Activated T-helper 2 cell treated with anti-CD3 and anti-CD28 coated beads, Interferon-gamma antibody, Interleukin-2, Interleukin-4, amounts not matched to agents 10 μg/mL and 5 μg/mL and 100 μg/mL, durations not matched to agents 14 hours and 24 hours and 36 hours (primary cell): ENCODE measurements at regions not wholly inside any gene's neighbourhood (a gene's known extent, or its start where the extent isn't known, plus 50 kb on each side); places are given as distances from the start of the nearest gene placed in this dataset.

ENCODE experiments used
- DNase-seq: peaks from one replicate; pipeline ENCODE4 v3.0.0; 2021; ENCODE audit warnings: low spot score
- H3K27ac Mint-ChIP-seq: one replicate; pipeline ENCODE4 v1.8.0; 2021; ENCODE audit warnings: mixed read lengths
- H3K27me3 Mint-ChIP-seq: one replicate; pipeline ENCODE4 v1.8.0; 2021; ENCODE audit warnings: low read depth, mixed read lengths
- H3K36me3 Mint-ChIP-seq: one replicate; pipeline ENCODE4 v1.8.0; 2021; ENCODE audit warnings: low read depth, mixed read lengths
- H3K4me1 Mint-ChIP-seq: one replicate; pipeline ENCODE4 v1.8.0; 2021; ENCODE audit warnings: low read depth, mixed read lengths
- H3K4me3 Mint-ChIP-seq: one replicate; pipeline ENCODE4 v1.8.0; 2021; ENCODE audit warnings: low read depth, mild to moderate bottlenecking, moderate library complexity, mixed read lengths
- H3K9me3 Mint-ChIP-seq: one replicate; pipeline ENCODE4 v1.8.0; 2021; ENCODE audit warnings: mixed read lengths
- intact Hi-C: fragments of 100-400 bp; cut with micrococcal nuclease; formaldehyde crosslinking; loops from one replicate; pipeline ENCODE4 v1.15.1; 2023

- H3K36me3 Mint-ChIP-seq = no peaks in the 10 kb centered on the region
- H3K27me3 Mint-ChIP-seq = no peaks in the 10 kb centered on the region
- H3K4me3 Mint-ChIP-seq = no peak overlapping the region
- no peak overlapping the region for H3K27ac Mint-ChIP-seq
- no peak for DNase-seq
- no peaks in the 10 kb centered on the region for H3K9me3 Mint-ChIP-seq
- intact Hi-C loops = no loop called here
- H3K4me1 Mint-ChIP-seq = no peaks in the 10 kb centered on the region
Observed at GRCh38 chr1:30328100-30328370, 395.4 kb downstream of the MATN1 start.

GRCh38 chr1:30327370-30328099 is 395.9 kb downstream of the MATN1 start:
- no peaks in the 10 kb centered on the region for H3K4me1 Mint-ChIP-seq
- DNase-seq = no peak
- no peaks in the 10 kb centered on the region for H3K9me3 Mint-ChIP-seq
- no peak overlapping the region for H3K4me3 Mint-ChIP-seq
- intact Hi-C loops = no loop called here
- no peaks in the 10 kb centered on the region for H3K36me3 Mint-ChIP-seq
- no peaks in the 10 kb centered on the region for H3K27me3 Mint-ChIP-seq
- H3K27ac Mint-ChIP-seq = no peak overlapping the region

GRCh38 chr1:30325999-30326398 is 397.4 kb downstream of the MATN1 start:
- H3K36me3 Mint-ChIP-seq = no peaks in the 10 kb centered on the region
- H3K27ac Mint-ChIP-seq = no peak overlapping the region
- no peak overlapping the region for H3K4me3 Mint-ChIP-seq
- no peaks in the 10 kb centered on the region for H3K27me3 Mint-ChIP-seq
- DNase-seq = no peak
- no peaks in the 10 kb centered on the region for H3K9me3 Mint-ChIP-seq
- no peaks in the 10 kb centered on the region for H3K4me1 Mint-ChIP-seq
- intact Hi-C loops = no loop called here

- intact Hi-C loops = no loop called here
- no peaks in the 10 kb centered on the region for H3K27me3 Mint-ChIP-seq
- no peaks in the 10 kb centered on the region for H3K36me3 Mint-ChIP-seq
- no peaks in the 10 kb centered on the region for H3K4me1 Mint-ChIP-seq
- DNase-seq = no peak
- H3K27ac Mint-ChIP-seq = no peak overlapping the region
- H3K4me3 Mint-ChIP-seq = no peak overlapping the region
- H3K9me3 Mint-ChIP-seq = no peaks in the 10 kb centered on the region
Observed at GRCh38 chr1:30325085-30325935, 398.1 kb downstream of the MATN1 start.

- Mint-ChIP-seq H3K27ac (no peak overlapping the region), H3K27me3 (no peaks in the 10 kb centered on the region), H3K4me1 (no peaks in the 10 kb centered on the region), H3K36me3 (no peaks in the 10 kb centered on the region), H3K9me3 (no peaks in the 10 kb centered on the region), H3K4me3 (no peak overlapping the region)
- intact Hi-C loops = no loop called here
- DNase-seq = no peak
Observed at GRCh38 chr1:30324251-30325084, 398.9 kb downstream of the MATN1 start.

- no peaks in the 10 kb centered on the region for H3K9me3 Mint-ChIP-seq
- no peak overlapping the region for H3K4me3 Mint-ChIP-seq
- H3K36me3 Mint-ChIP-seq = no peaks in the 10 kb centered on the region
Observed at GRCh38 chr1:30323841-30324240, 399.5 kb downstream of the MATN1 start.

GRCh38 chr1:30323352-30323751 is 400.0 kb downstream of the MATN1 start:
- Mint-ChIP-seq H3K36me3 (no peaks in the 10 kb centered on the region), H3K4me1 (no peaks in the 10 kb centered on the region), H3K27ac (no peak overlapping the region), H3K9me3 (no peaks in the 10 kb centered on the region), H3K4me3 (no peak overlapping the region), H3K27me3 (no peaks in the 10 kb centered on the region)
- intact Hi-C loops = no loop called here
- DNase-seq = no peak

More at GRCh38 chr1:30323841-30324240, 399.5 kb downstream of the MATN1 start:
- no peak for DNase-seq
- no peaks in the 10 kb centered on the region for H3K27me3 Mint-ChIP-seq
- H3K27ac Mint-ChIP-seq = no peak overlapping the region
- H3K4me1 Mint-ChIP-seq = no peaks in the 10 kb centered on the region
- intact Hi-C loops = no loop called here

- no peaks in the 10 kb centered on the region for H3K27me3 Mint-ChIP-seq
Observed at GRCh38 chr1:30322859-30323257, 400.5 kb downstream of the MATN1 start.

GRCh38 chr1:30321996-30322858 is 401.2 kb downstream of the MATN1 start:
- no peak for DNase-seq
- H3K4me3 Mint-ChIP-seq = no peak overlapping the region
- H3K27ac Mint-ChIP-seq = no peak overlapping the region
- H3K9me3 Mint-ChIP-seq = no peaks in the 10 kb centered on the region
- no peaks in the 10 kb centered on the region for H3K27me3 Mint-ChIP-seq
- intact Hi-C loops = no loop called here
- H3K4me1 Mint-ChIP-seq = no peaks in the 10 kb centered on the region
- no peaks in the 10 kb centered on the region for H3K36me3 Mint-ChIP-seq

More at GRCh38 chr1:30322859-30323257, 400.5 kb downstream of the MATN1 start:
- Mint-ChIP-seq H3K4me1 (no peaks in the 10 kb centered on the region), H3K4me3 (no peak overlapping the region), H3K9me3 (no peaks in the 10 kb centered on the region), H3K27ac (no peak overlapping the region), H3K36me3 (no peaks in the 10 kb centered on the region)
- no peak for DNase-seq
- intact Hi-C loops = no loop called here

- H3K4me1 Mint-ChIP-seq = no peaks in the 10 kb centered on the region
- intact Hi-C loops = no loop called here
- no peaks in the 10 kb centered on the region for H3K27me3 Mint-ChIP-seq
- no peaks in the 10 kb centered on the region for H3K9me3 Mint-ChIP-seq
- H3K27ac Mint-ChIP-seq = no peak overlapping the region
- no peak overlapping the region for H3K4me3 Mint-ChIP-seq
- DNase-seq = no peak
- H3K36me3 Mint-ChIP-seq = no peaks in the 10 kb centered on the region
Observed at GRCh38 chr1:30321246-30321910, 402.0 kb downstream of the MATN1 start.

- Mint-ChIP-seq H3K4me3 (no peak overlapping the region), H3K27me3 (peaks cover 2% of the 10 kb centered on the region), H3K36me3 (no peaks in the 10 kb centered on the region), H3K9me3 (no peaks in the 10 kb centered on the region), H3K27ac (no peak overlapping the region), H3K4me1 (no peaks in the 10 kb centered on the region)
- no peak for DNase-seq
- intact Hi-C loops = no loop called here
Observed at GRCh38 chr1:30320581-30320890, 402.8 kb downstream of the MATN1 start.
